Testis (tissue), 2 donors: ENCODE measurements at regions not wholly inside any gene's neighbourhood (a gene's known extent, or its start where the extent isn't known, plus 50 kb on each side); places are given as distances from the start of the nearest gene placed in this dataset.

Experiments used
- POLR2A ChIP-seq: fragments of 450-650 bp; IDR thresholded peaks from one replicate; pipeline ENCODE4 v1.6.1; 2017; ENCODE audit warnings: antibody characterized with exemption, mild to moderate bottlenecking, moderate library complexity
- TF ChIP-seq, protein P1 (sequence below), 3 experiments: fragments of 450-650 bp in 2 of 3; fragments of 200-600 bp in 1 of 3; sonication (generic) in 1 of 3; IDR thresholded peaks; one replicate each; pipeline ENCODE4 v1.5.1; 2016 to 2019; ENCODE audit warnings: antibody characterized with exemption in 3 of 3, mild to moderate bottlenecking in 2 of 3, moderate library complexity in 1 of 3

GRCh38 chr9:80449513-80449912, 877.7 kb downstream of the TLE4 start:
- no peak for TF ChIP-seq POLR2A
- TF ChIP-seq, protein P1, sequence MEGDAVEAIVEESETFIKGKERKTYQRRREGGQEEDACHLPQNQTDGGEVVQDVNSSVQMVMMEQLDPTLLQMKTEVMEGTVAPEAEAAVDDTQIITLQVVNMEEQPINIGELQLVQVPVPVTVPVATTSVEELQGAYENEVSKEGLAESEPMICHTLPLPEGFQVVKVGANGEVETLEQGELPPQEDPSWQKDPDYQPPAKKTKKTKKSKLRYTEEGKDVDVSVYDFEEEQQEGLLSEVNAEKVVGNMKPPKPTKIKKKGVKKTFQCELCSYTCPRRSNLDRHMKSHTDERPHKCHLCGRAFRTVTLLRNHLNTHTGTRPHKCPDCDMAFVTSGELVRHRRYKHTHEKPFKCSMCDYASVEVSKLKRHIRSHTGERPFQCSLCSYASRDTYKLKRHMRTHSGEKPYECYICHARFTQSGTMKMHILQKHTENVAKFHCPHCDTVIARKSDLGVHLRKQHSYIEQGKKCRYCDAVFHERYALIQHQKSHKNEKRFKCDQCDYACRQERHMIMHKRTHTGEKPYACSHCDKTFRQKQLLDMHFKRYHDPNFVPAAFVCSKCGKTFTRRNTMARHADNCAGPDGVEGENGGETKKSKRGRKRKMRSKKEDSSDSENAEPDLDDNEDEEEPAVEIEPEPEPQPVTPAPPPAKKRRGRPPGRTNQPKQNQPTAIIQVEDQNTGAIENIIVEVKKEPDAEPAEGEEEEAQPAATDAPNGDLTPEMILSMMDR (IDR thresholded peaks at IDR 0.05), result no peak
